ENCODE measurements at regions not wholly inside any gene's neighbourhood (a gene's known extent, or its start where the extent isn't known, plus 50 kb on each side); places are given as distances from the start of the nearest gene placed in this dataset.

DNA sequence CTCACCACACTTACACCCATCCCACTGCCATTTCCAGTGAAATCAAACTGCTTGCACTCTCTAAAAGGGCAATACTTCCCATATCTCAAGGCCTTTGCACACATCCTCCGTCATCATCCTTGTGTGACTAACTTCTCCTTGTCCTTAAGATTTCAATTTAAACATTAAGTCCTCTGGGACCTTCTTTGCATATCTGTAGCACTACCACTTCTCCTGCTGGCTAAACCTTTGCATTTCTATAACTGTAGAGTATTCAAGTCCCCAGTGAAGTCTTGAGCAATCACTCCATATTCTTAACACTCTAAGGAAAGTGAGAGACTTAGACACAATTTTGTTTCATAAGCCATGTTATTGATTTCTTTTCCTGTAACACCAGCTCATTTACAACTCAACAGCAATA, 136.8 kb upstream of the EPHA4 start:
- Histone ChIP-seq H3K36me3 (ENCODE audit: low read depth) (no peaks in the 10 kb centered on the region), H3K27me3 (ENCODE audit: insufficient read depth, low read depth) (no peaks in the 10 kb centered on the region), H4K20me1 (ENCODE audit: insufficient read depth) (no peaks in the 10 kb centered on the region), H3K79me2 (ENCODE audit: low read depth) (no peaks in the 10 kb centered on the region), H3K4me2 (no peak overlapping the region), H3K4me3 (no peak overlapping the region), H3F3A (ENCODE audit: insufficient read depth, low read depth) (no peaks in the 10 kb centered on the region), H3K4me1 (replicated peaks; ENCODE audit: insufficient read depth) (no peaks in the 10 kb centered on the region), H2AFZ (no peak overlapping the region), H3K27ac (no peak overlapping the region), H3K9me2 (ENCODE audit: insufficient read depth) (no peaks in the 10 kb centered on the region), H3K9me3 (ENCODE audit: insufficient read depth, low read depth) (no peaks in the 10 kb centered on the region)
- ChIA-PET POLR2A (ENCODE audit: unreplicated experiment) (no interaction called here), CTCF (no interaction called here)
- intact Hi-C loops (cut with micrococcal nuclease; ENCODE audit: unreplicated experiment), result no loop called here
- TF ChIP-seq EZH2 (IDR thresholded peaks at IDR 0.05; ENCODE audit: low read depth), result no peak
- TF ChIP-seq, protein P1, sequence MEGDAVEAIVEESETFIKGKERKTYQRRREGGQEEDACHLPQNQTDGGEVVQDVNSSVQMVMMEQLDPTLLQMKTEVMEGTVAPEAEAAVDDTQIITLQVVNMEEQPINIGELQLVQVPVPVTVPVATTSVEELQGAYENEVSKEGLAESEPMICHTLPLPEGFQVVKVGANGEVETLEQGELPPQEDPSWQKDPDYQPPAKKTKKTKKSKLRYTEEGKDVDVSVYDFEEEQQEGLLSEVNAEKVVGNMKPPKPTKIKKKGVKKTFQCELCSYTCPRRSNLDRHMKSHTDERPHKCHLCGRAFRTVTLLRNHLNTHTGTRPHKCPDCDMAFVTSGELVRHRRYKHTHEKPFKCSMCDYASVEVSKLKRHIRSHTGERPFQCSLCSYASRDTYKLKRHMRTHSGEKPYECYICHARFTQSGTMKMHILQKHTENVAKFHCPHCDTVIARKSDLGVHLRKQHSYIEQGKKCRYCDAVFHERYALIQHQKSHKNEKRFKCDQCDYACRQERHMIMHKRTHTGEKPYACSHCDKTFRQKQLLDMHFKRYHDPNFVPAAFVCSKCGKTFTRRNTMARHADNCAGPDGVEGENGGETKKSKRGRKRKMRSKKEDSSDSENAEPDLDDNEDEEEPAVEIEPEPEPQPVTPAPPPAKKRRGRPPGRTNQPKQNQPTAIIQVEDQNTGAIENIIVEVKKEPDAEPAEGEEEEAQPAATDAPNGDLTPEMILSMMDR (conservative IDR thresholded peaks at IDR 0.05), result no peak
- no peak for DNase-seq
- BruUV-seq (replicated peaks), result no TSS peak

DNA sequence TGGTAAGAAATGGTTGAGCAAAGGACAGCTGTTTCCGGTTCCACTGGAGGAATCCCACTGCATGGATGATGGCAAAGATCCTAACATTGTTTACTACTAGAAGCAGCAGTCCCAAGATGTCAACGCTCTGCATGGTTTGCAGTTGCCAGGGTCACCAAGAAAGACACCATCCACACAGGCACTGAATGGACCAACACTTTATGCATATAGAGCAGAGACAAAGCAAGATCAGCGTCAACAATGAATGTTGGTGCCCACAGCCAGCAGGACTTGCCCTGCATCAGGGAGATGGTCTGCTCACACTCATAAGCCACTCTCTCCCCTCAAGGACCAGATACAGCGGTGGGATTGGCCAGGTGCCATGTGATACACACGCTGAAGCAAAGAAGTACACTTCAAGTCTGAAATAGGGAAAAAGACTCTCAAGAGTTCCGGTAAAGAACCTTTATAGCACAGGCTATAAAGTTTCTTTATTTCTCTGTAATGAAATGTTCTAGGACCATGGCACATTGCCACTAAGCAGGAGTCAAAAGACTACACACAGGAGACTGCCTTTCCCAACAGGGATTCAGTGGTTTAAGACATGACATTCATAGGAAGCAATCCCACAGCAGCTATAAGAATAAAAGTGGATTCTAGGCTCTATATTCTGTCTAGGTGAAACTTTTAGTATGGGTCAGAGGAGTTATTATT, 133.2 kb upstream of the EPHA4 start:
- CTCF ChIA-PET, result no interaction called here

DNA sequence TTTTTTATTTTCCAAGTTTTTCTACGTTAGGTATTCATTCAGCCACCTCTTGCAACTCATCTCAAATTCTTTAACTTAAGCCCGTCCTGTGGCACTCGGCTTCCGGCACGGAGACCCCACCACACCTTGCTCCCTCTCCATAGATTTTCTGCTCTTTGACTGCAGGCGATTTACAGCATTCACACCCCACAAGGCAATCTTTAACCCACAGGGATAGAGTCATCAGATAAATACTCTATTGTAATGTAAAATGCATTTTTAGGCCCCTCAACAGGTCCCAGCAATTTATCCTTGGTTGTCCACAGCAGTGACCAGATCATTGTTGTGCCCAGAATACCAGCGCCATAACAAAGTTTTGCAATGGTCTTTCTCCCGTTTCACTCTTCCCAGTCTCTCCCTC, 132.3 kb upstream of the EPHA4 start:
- Histone ChIP-seq H4K20me1 (ENCODE audit: insufficient read depth) (no peaks in the 10 kb centered on the region), H3K27ac (no peak overlapping the region), H3K4me1 (replicated peaks; ENCODE audit: insufficient read depth) (no peaks in the 10 kb centered on the region), H3K79me2 (ENCODE audit: low read depth) (no peaks in the 10 kb centered on the region), H3K9me2 (ENCODE audit: insufficient read depth) (no peaks in the 10 kb centered on the region), H3F3A (ENCODE audit: insufficient read depth, low read depth) (no peaks in the 10 kb centered on the region), H3K4me2 (no peak overlapping the region), H3K4me3 (no peak overlapping the region), H2AFZ (no peak overlapping the region), H3K36me3 (ENCODE audit: low read depth) (no peaks in the 10 kb centered on the region), H3K9me3 (ENCODE audit: insufficient read depth, low read depth) (no peaks in the 10 kb centered on the region), H3K27me3 (ENCODE audit: insufficient read depth, low read depth) (no peaks in the 10 kb centered on the region)
- intact Hi-C loops (cut with micrococcal nuclease; ENCODE audit: unreplicated experiment), result no loop called here
- no peak for DNase-seq
- CTCF ChIA-PET, result no interaction called here
- POLR2A ChIA-PET (ENCODE audit: unreplicated experiment), result no interaction called here
- no TSS peak for BruUV-seq (replicated peaks)
- TF ChIP-seq EZH2 (IDR thresholded peaks at IDR 0.05; ENCODE audit: low read depth), result no peak
- TF ChIP-seq, protein P1 (conservative IDR thresholded peaks at IDR 0.05), result no peak

More for the DNA sequence above, 133.2 kb upstream of the EPHA4 start:
- no peak overlapping the region for H3K4me3 ChIP-seq
- no peaks in the 10 kb centered on the region for H3K9me3 ChIP-seq (ENCODE audit: insufficient read depth, low read depth)
- H3K4me1 ChIP-seq (replicated peaks; ENCODE audit: insufficient read depth), result no peaks in the 10 kb centered on the region
- TF ChIP-seq, protein P1 (conservative IDR thresholded peaks at IDR 0.05), result no peak
- TF ChIP-seq EZH2 (IDR thresholded peaks at IDR 0.05; ENCODE audit: low read depth), result no peak
- no peak for DNase-seq
- no peak overlapping the region for H2AFZ ChIP-seq
- no peaks in the 10 kb centered on the region for H4K20me1 ChIP-seq (ENCODE audit: insufficient read depth)
- intact Hi-C loops (cut with micrococcal nuclease; ENCODE audit: unreplicated experiment), result no loop called here
- H3K36me3 ChIP-seq (ENCODE audit: low read depth), result no peaks in the 10 kb centered on the region
- no TSS peak for BruUV-seq (replicated peaks)
- H3K4me2 ChIP-seq, result no peak overlapping the region
- no peaks in the 10 kb centered on the region for H3K79me2 ChIP-seq (ENCODE audit: low read depth)
- POLR2A ChIA-PET (ENCODE audit: unreplicated experiment), result no interaction called here
- no peaks in the 10 kb centered on the region for H3K27me3 ChIP-seq (ENCODE audit: insufficient read depth, low read depth)
- H3F3A ChIP-seq (ENCODE audit: insufficient read depth, low read depth), result no peaks in the 10 kb centered on the region
- H3K27ac ChIP-seq, result no peak overlapping the region
- no peaks in the 10 kb centered on the region for H3K9me2 ChIP-seq (ENCODE audit: insufficient read depth)

Data from PC-9 (cell line).